Adrenal gland (tissue), 9 donors: ENCODE measurements at regions not wholly inside any gene's neighbourhood (a gene's known extent, or its start where the extent isn't known, plus 50 kb on each side); places are given as distances from the start of the nearest gene placed in this dataset.

Experiments used
- DNase-seq, 7 donors: peaks; one replicate each; pipeline ENCODE4 v3.0.0-alpha.2; 2019 to 2020
- H3K27ac ChIP-seq, 5 donors: fragments of 200-600 bp; sonication (generic) in 4 of 5; 1 replicate in 3 of 5; 2 replicates in 2 of 5; pipeline versions ENCODE4 v1.5.1 to v1.8.0; 2016 to 2020; ENCODE audit warnings: mild to moderate bottlenecking in 1 of 5
- H3K27me3 ChIP-seq: fragments of 200-600 bp; 2 replicates; pipeline ENCODE4 v1.8.0; 2021
- H3K36me3 ChIP-seq, 2 donors: fragments of 200-600 bp; replicated peaks in 1 of 2; 1 replicate in 1 of 2; 2 replicates in 1 of 2; pipeline versions ENCODE4 v1.5.1 to v1.8.0; 2018 to 2022
- H3K4me1 ChIP-seq, 2 donors: fragments of 200-600 bp; replicated peaks in 1 of 2; 1 replicate in 1 of 2; 2 replicates in 1 of 2; pipeline versions ENCODE4 v1.5.1 to v1.8.0; 2018 to 2021
- H3K4me3 ChIP-seq, 4 donors: fragments of 200-600 bp; sonication (generic) in 3 of 4; one replicate each; pipeline ENCODE4 v1.5.1; 2016 to 2018
- H3K9me3 ChIP-seq, 3 donors: fragments of 200-600 bp; sonication (generic) in 1 of 3; replicated peaks in 1 of 3; 1 replicate in 2 of 3; 2 replicates in 1 of 3; pipeline versions ENCODE4 v1.5.1 to v1.8.0; 2016 to 2021
- CTCF ChIP-seq, 6 experiments: fragments of 450-650 bp in 4 of 6; fragments of 200-600 bp in 2 of 6; sonication (generic) in 1 of 6; IDR thresholded peaks; 1 replicate in 5 of 6; 2 replicates in 1 of 6; pipeline versions ENCODE4 v1.5.1 to v1.8.0; 2016 to 2021; ENCODE audit warnings: antibody characterized with exemption in 6 of 6, mild to moderate bottlenecking in 2 of 6, moderate library complexity in 1 of 6
- POLR2A ChIP-seq, 2 donors: fragments of 450-650 bp; IDR thresholded peaks; one replicate each; pipeline ENCODE4 v1.6.1; 2017; ENCODE audit warnings: antibody characterized with exemption in 2 of 2, mild to moderate bottlenecking in 2 of 2, moderate library complexity in 1 of 2
- WGBS, 4 donors: extraction: QIAGEN DNeasy Blood & Tissue Kit in 2 of 4; methylation state at CpG; one replicate each; pipeline versions ENCODE4 v1.1.5 to v1.1.7; 2013 to 2017; 5-methylcytosine and 5-hydroxymethylcytosine counted together
- intact Hi-C, 2 donors: fragments of 100-400 bp; cut with DNase I; formaldehyde crosslinking; loops; one replicate each; pipeline versions ENCODE4 v1.14.1 to v1.15.0; 2022 to 2023
- donor health status: healthy with polysubstance abuse.
- donor health status: Bipolar disorder and iron deficiency.
- donor health status: DM: yes; HTN: yes; CAD: no.
- donor health status: DM: no; HTN: no; CAD: no.
- donor health status: DM: no; HTN: no; CAD: no.

GRCh38 chr3:30526031-30526430 lies 80.4 kb upstream of the TGFBR2 start:
- Histone ChIP-seq H3K27ac (no peak overlapping the region), H3K4me1 (peaks cover 0 to 6% of the 10 kb centered on the region in 2 donors), H3K9me3 (no peaks in the 10 kb centered on the region), H3K27me3 (no peaks in the 10 kb centered on the region), H3K4me3 (no peak overlapping the region), H3K36me3 (no peaks in the 10 kb centered on the region)
- no peak for DNase-seq
- intact Hi-C loops, result no loop called here
- 93 to 100% (median 100%) methylated on average over 1 of the region's 1 CpG for WGBS, 4 donors
- TF ChIP-seq CTCF (IDR thresholded peaks at IDR 0.05) (no peak), POLR2A (IDR thresholded peaks at IDR 0.05) (no peak)

GRCh38 chr3:30527186-30527585 lies 79.2 kb upstream of the TGFBR2 start:
- Histone ChIP-seq H3K9me3 (no peaks in the 10 kb centered on the region), H3K36me3 (no peaks in the 10 kb centered on the region), H3K4me3 (no peak overlapping the region), H3K27ac (peak overlapping the region in 3 of 5 donors; percentile 11 to 74 (median 69)), H3K4me1 (no peaks in the 10 kb centered on the region), H3K27me3 (no peaks in the 10 kb centered on the region)
- intact Hi-C loops, result no loop called here
- no peak for TF ChIP-seq CTCF (IDR thresholded peaks at IDR 0.05)
- TF ChIP-seq POLR2A (IDR thresholded peaks at IDR 0.05), result no peak
- WGBS, 4 donors, result 83 to 95% (median 90%) methylated on average over 6 of the region's 6 CpGs
- DNase-seq, result no peak

GRCh38 chr3:30527720-30528119 lies 78.7 kb upstream of the TGFBR2 start:
- Histone ChIP-seq H3K9me3 (no peaks in the 10 kb centered on the region), H3K36me3 (no peaks in the 10 kb centered on the region), H3K27ac (peak overlapping the region in 2 of 5 donors; percentile 69 to 74), H3K4me3 (no peak overlapping the region), H3K4me1 (no peaks in the 10 kb centered on the region), H3K27me3 (no peaks in the 10 kb centered on the region)
- intact Hi-C loops, result no loop called here
- no peak for DNase-seq
- 60 to 70% (median 66%) methylated on average over 3 of the region's 3 CpGs for WGBS, 4 donors
- TF ChIP-seq POLR2A (IDR thresholded peaks at IDR 0.05) (no peak), CTCF (IDR thresholded peaks at IDR 0.05) (no peak)

- DNase-seq, result no peak
- TF ChIP-seq POLR2A (IDR thresholded peaks at IDR 0.05), result no peak
- no peak for TF ChIP-seq CTCF (IDR thresholded peaks at IDR 0.05)
- Histone ChIP-seq H3K27ac (no peak overlapping the region), H3K9me3 (no peaks in the 10 kb centered on the region), H3K36me3 (no peaks in the 10 kb centered on the region), H3K4me1 (no peaks in the 10 kb centered on the region), H3K27me3 (no peaks in the 10 kb centered on the region), H3K4me3 (no peak overlapping the region)
- intact Hi-C loops, result no loop called here
- WGBS, 4 donors, result 96 to 100% (median 98%) methylated on average over 1 of the region's 1 CpG
Observed at GRCh38 chr3:30530084-30530483, 76.3 kb upstream of the TGFBR2 start.
